Colonic mucosa (tissue), 4 donors: ENCODE measurements at regions not wholly inside any gene's neighbourhood (a gene's known extent, or its start where the extent isn't known, plus 50 kb on each side); places are given as distances from the start of the nearest gene placed in this dataset.

Experiments used
- DNase-seq: peaks from one replicate; pipeline ENCODE4 v3.0.0-alpha.2; 2020
- H3K27ac ChIP-seq: fragments of 200-600 bp; one replicate; pipeline ENCODE4 v1.8.0; 2021
- H3K27me3 ChIP-seq: fragments of 200-600 bp; one replicate; pipeline ENCODE4 v1.8.0; 2021
- H3K36me3 ChIP-seq: fragments of 200-600 bp; one replicate; pipeline ENCODE4 v1.8.0; 2021
- H3K4me1 ChIP-seq: fragments of 200-600 bp; one replicate; pipeline ENCODE4 v1.8.0; 2021; ENCODE audit warnings: mild to moderate bottlenecking
- H3K4me3 ChIP-seq: fragments of 200-600 bp; one replicate; pipeline ENCODE4 v1.8.0; 2021
- H3K9ac ChIP-seq, 2 donors: one replicate each; pipeline ENCODE4 v1.7.0; 2013; ENCODE audit warnings: control low read depth in 2 of 2, low read depth in 2 of 2, low read length in 2 of 2
- H3K9me3 ChIP-seq: fragments of 200-600 bp; one replicate; pipeline ENCODE4 v1.8.0; 2021
- CTCF ChIP-seq: fragments of 200-600 bp; IDR thresholded peaks from one replicate; pipeline ENCODE4 v1.8.0; 2022; ENCODE audit warnings: antibody characterized with exemption, mild to moderate bottlenecking
- intact Hi-C: fragments of 100-400 bp; cut with DNase I; formaldehyde crosslinking; loops from one replicate; pipeline ENCODE4 v1.14.1; 2022
- donor health status: healthy.
- donor health status: DM: no; HTN: no; CAD: no.
- donor health status: DM: no; HTN: no; CAD: no.

- Histone ChIP-seq H3K27ac (no peak overlapping the region), H3K9ac (no peak overlapping the region), H3K4me3 (no peak overlapping the region), H3K27me3 (no peaks in the 10 kb centered on the region), H3K9me3 (no peaks in the 10 kb centered on the region), H3K36me3 (no peaks in the 10 kb centered on the region), H3K4me1 (no peaks in the 10 kb centered on the region)
- intact Hi-C loops, result no loop called here
- no peak for TF ChIP-seq CTCF
- no peak for DNase-seq
These were observed 125.6 kb upstream of the FRMD4A start for GRCh38 chr10:14456218-14456869.

- H3K4me3 ChIP-seq, result no peak overlapping the region
- no peak for DNase-seq
- no peak overlapping the region for H3K27ac ChIP-seq
- H3K9ac ChIP-seq, result no peak overlapping the region
- no peak for TF ChIP-seq CTCF
- H3K4me1 ChIP-seq, result no peaks in the 10 kb centered on the region
- intact Hi-C loops, result no loop called here
- H3K9me3 ChIP-seq, result no peaks in the 10 kb centered on the region
- H3K36me3 ChIP-seq, result no peaks in the 10 kb centered on the region
- H3K27me3 ChIP-seq, result no peaks in the 10 kb centered on the region
These were observed 123.9 kb upstream of the FRMD4A start for GRCh38 chr10:14454629-14455028.

- no peak overlapping the region for H3K9ac ChIP-seq
- intact Hi-C loops, result no loop called here
- no peak overlapping the region for H3K4me3 ChIP-seq
- H3K9me3 ChIP-seq, result no peaks in the 10 kb centered on the region
- no peak overlapping the region for H3K27ac ChIP-seq
- TF ChIP-seq CTCF, result no peak
- H3K27me3 ChIP-seq, result no peaks in the 10 kb centered on the region
- H3K4me1 ChIP-seq, result no peaks in the 10 kb centered on the region
- no peak for DNase-seq
- no peaks in the 10 kb centered on the region for H3K36me3 ChIP-seq
These were observed 123.5 kb upstream of the FRMD4A start for GRCh38 chr10:14454206-14454605.

DNA sequence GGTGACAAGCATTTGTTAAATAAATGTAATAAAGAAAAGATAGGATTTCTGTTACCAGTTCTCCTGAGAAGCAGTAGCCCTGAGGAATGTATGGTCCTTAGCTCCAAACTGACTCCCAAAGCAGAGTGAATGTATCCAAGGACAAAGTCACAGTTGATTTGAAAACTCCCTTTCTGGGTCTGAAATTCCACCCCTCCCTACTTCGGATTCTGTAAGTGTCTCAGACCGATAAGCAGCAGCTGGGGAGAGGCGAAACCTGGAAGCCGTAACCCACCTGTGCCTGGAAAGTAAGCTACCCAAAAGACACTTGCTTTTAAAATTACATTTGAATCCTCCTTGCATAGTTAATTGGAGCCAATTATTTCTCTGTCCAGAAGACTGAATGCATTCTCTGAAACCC lies 122.9 kb upstream of the FRMD4A start:
- Histone ChIP-seq H3K27me3 (no peaks in the 10 kb centered on the region), H3K27ac (no peak overlapping the region), H3K36me3 (no peaks in the 10 kb centered on the region), H3K9ac (no peak overlapping the region), H3K4me1 (no peaks in the 10 kb centered on the region), H3K4me3 (no peak overlapping the region), H3K9me3 (no peaks in the 10 kb centered on the region)
- no peak for TF ChIP-seq CTCF
- no peak for DNase-seq
- intact Hi-C loops, result no loop called here

DNA sequence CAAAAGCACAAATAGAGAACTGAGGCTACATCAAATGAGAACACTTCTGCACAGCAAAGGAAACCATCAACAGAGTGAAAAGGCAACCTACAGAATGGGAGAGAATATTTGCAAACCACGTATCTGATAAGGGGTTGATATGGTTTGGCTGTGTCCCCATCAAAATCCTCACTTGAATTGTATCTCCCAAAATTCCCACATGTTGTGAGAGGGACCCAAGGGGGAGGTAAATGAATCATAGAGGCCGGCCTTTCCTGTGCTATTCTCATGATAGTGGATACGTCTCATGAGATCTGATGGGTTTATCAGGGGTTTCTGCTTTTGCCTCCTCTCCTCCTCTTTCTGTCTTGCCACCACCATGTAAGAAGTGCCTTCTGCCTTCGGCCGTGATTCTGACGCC lies 120.6 kb upstream of the FRMD4A start:
- Histone ChIP-seq H3K4me1 (no peaks in the 10 kb centered on the region), H3K9me3 (no peaks in the 10 kb centered on the region), H3K4me3 (no peak overlapping the region), H3K27me3 (no peaks in the 10 kb centered on the region), H3K27ac (no peak overlapping the region), H3K9ac (no peak overlapping the region), H3K36me3 (no peaks in the 10 kb centered on the region)
- TF ChIP-seq CTCF, result no peak
- no peak for DNase-seq
- intact Hi-C loops, result no loop called here
